ENCODE measurements at regions not wholly inside any gene's neighbourhood (a gene's known extent, or its start where the extent isn't known, plus 50 kb on each side); places are given as distances from the start of the nearest gene placed in this dataset.

DNA sequence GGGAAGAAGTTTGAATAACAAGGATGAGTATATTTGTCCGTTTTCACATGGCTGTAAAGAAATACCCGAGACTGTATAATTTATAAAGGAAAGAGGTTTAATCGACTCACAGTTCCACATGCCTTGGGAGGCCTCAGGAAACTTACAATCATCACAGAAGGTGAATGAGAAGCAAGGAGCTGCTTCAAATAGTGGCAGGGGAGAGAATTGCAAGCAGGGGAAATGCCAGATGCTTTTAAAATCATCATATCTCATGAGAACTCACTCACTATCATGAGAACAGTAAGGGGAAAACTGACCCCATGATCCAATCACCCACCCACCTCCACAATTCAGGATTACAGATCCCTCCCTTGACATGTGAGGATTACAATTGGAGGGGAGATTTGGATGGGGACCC, 212.8 kb upstream of the CDH8 start:
- TF ChIP-seq, protein P1, sequence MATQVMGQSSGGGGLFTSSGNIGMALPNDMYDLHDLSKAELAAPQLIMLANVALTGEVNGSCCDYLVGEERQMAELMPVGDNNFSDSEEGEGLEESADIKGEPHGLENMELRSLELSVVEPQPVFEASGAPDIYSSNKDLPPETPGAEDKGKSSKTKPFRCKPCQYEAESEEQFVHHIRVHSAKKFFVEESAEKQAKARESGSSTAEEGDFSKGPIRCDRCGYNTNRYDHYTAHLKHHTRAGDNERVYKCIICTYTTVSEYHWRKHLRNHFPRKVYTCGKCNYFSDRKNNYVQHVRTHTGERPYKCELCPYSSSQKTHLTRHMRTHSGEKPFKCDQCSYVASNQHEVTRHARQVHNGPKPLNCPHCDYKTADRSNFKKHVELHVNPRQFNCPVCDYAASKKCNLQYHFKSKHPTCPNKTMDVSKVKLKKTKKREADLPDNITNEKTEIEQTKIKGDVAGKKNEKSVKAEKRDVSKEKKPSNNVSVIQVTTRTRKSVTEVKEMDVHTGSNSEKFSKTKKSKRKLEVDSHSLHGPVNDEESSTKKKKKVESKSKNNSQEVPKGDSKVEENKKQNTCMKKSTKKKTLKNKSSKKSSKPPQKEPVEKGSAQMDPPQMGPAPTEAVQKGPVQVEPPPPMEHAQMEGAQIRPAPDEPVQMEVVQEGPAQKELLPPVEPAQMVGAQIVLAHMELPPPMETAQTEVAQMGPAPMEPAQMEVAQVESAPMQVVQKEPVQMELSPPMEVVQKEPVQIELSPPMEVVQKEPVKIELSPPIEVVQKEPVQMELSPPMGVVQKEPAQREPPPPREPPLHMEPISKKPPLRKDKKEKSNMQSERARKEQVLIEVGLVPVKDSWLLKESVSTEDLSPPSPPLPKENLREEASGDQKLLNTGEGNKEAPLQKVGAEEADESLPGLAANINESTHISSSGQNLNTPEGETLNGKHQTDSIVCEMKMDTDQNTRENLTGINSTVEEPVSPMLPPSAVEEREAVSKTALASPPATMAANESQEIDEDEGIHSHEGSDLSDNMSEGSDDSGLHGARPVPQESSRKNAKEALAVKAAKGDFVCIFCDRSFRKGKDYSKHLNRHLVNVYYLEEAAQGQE (IDR thresholded peaks at IDR 0.05; ENCODE audit: insufficient replicate concordance, low read depth) = no peak
- DNase-seq (ENCODE audit: low read depth in 1 of 2, low spot score in 1 of 2) = no peak
- Histone ChIP-seq H3K27me3 (ENCODE audit: insufficient read depth, poor library complexity, severe bottlenecking) (no peaks in the 10 kb centered on the region), H3K27ac (replicated peaks) (no peak overlapping the region), H3K4me3 (replicated peaks; ENCODE audit: insufficient read depth, low read length) (no peak overlapping the region)

DNA sequence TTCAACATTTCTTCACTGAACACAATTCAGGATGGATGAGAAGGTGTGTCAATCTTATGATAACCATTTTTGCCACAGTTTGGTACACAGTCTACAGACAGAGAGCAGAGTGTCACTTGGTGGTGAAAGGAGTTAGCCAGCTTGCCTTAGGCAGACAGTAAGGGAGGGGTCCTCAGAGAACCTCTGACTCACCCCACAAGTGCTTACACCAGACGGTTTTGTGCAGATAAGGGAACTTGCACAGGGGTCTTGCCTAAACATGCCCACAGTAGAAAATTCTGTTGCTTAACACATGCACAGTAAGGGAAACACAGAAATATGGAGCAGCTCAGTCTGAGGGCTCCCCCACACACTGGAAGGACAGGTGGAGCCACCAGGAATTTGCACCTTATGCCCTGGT, 204.5 kb upstream of the CDH8 start:
- no peak overlapping the region for H3K4me3 ChIP-seq (replicated peaks; ENCODE audit: insufficient read depth, low read length)
- no peak for TF ChIP-seq SPI1 (IDR thresholded peaks at IDR 0.05; ENCODE audit: borderline replicate concordance, low read depth)
- TF ChIP-seq, protein P2, sequence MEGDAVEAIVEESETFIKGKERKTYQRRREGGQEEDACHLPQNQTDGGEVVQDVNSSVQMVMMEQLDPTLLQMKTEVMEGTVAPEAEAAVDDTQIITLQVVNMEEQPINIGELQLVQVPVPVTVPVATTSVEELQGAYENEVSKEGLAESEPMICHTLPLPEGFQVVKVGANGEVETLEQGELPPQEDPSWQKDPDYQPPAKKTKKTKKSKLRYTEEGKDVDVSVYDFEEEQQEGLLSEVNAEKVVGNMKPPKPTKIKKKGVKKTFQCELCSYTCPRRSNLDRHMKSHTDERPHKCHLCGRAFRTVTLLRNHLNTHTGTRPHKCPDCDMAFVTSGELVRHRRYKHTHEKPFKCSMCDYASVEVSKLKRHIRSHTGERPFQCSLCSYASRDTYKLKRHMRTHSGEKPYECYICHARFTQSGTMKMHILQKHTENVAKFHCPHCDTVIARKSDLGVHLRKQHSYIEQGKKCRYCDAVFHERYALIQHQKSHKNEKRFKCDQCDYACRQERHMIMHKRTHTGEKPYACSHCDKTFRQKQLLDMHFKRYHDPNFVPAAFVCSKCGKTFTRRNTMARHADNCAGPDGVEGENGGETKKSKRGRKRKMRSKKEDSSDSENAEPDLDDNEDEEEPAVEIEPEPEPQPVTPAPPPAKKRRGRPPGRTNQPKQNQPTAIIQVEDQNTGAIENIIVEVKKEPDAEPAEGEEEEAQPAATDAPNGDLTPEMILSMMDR (IDR thresholded peaks at IDR 0.05; ENCODE audit: insufficient read depth, low read length) = no peak
- no peak for TF ChIP-seq POLR2AphosphoS5 (IDR thresholded peaks at IDR 0.05; ENCODE audit: low read depth)
- TF ChIP-seq GABPA (IDR thresholded peaks at IDR 0.05; ENCODE audit: low read depth) = no peak
- TF ChIP-seq, protein P1 (IDR thresholded peaks at IDR 0.05; ENCODE audit: insufficient replicate concordance, low read depth) = no peak
- DNase-seq (ENCODE audit: low read depth in 1 of 2, low spot score in 1 of 2) = no peak
- no peaks in the 10 kb centered on the region for H3K27me3 ChIP-seq (ENCODE audit: insufficient read depth, poor library complexity, severe bottlenecking)
- H3K27ac ChIP-seq (replicated peaks) = no peak overlapping the region

DNA sequence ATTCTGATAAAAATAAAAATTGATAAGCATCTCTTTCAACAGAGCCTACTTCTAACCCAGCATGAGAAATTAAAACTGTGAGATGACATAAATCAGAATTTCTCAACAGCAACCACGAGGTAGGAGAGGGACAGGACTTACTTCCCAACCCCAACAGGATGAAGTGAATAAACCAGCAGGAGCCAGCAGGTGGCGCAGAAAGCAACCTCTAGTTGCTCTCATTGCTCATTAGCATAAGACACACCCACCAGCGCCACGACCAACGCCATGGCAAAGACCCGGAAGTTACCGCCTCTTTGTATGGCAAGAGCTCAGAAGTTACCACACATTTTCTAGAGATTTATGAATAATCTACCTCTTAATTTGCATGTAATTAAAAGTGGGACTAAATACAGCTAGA, 189.4 kb upstream of the CDH8 start:
- Histone ChIP-seq H3K27me3 (ENCODE audit: insufficient read depth, poor library complexity, severe bottlenecking) (no peaks in the 10 kb centered on the region), H3K27ac (replicated peaks) (no peak overlapping the region), H3K4me3 (replicated peaks; ENCODE audit: insufficient read depth, low read length) (no peak overlapping the region)
- DNase-seq (ENCODE audit: low read depth in 1 of 2, low spot score in 1 of 2) = peak; percentile 84 to 88
- 0 out of 2 replicates have a peak, but pooled peaks have one; percentile 11 for TF ChIP-seq GABPA (IDR thresholded peaks at IDR 0.05; ENCODE audit: low read depth)
- TF ChIP-seq SPI1 (IDR thresholded peaks at IDR 0.05; ENCODE audit: borderline replicate concordance, low read depth) = no peak
- TF ChIP-seq, protein P2 (IDR thresholded peaks at IDR 0.05; ENCODE audit: insufficient read depth, low read length) = peak; percentile 44

DNA sequence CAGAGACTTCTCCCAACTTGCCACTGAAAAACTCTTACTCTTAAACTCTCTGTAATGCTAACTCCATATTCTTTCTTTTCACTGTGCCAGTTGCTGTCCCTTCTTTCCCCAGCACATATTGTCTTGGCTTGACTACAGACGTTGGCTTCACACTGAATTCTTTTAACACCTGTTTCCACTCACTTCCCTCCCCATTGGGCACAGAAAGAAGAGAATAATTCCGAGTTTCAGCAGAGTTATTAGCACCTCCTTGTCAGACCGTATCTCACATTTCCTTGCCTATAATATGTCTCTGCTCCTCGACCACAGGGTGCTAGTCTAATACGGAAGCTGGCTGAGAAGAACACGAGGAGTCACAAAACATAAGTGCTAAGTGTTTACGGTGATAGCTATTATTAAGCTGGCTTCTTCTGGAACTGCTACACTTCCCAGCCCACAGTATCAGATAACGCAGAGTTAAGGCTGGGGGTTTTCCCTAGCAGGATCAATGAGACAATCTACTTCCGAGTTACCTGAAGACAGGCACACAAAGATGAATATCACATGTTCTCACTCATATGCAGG, 188.5 kb upstream of the CDH8 start:
- DNase-seq (ENCODE audit: low read depth in 1 of 2, low spot score in 1 of 2) = no peak
- no peak overlapping the region for H3K27ac ChIP-seq (replicated peaks)
- H3K27me3 ChIP-seq (ENCODE audit: insufficient read depth, poor library complexity, severe bottlenecking) = no peaks in the 10 kb centered on the region
- TF ChIP-seq, protein P2 (IDR thresholded peaks at IDR 0.05; ENCODE audit: insufficient read depth, low read length) = no peak
- TF ChIP-seq, protein P1 (IDR thresholded peaks at IDR 0.05; ENCODE audit: insufficient replicate concordance, low read depth) = no peak
- TF ChIP-seq SPI1 (IDR thresholded peaks at IDR 0.05; ENCODE audit: borderline replicate concordance, low read depth) (no peak), POLR2AphosphoS5 (IDR thresholded peaks at IDR 0.05; ENCODE audit: low read depth) (no peak), GABPA (IDR thresholded peaks at IDR 0.05; ENCODE audit: low read depth) (no peak)
- no peak overlapping the region for H3K4me3 ChIP-seq (replicated peaks; ENCODE audit: insufficient read depth, low read length)

All from HL-60 (cell line).